ENCODE measurements at regions not wholly inside any gene's neighbourhood (a gene's known extent, or its start where the extent isn't known, plus 50 kb on each side); places are given as distances from the start of the nearest gene placed in this dataset.

DNA sequence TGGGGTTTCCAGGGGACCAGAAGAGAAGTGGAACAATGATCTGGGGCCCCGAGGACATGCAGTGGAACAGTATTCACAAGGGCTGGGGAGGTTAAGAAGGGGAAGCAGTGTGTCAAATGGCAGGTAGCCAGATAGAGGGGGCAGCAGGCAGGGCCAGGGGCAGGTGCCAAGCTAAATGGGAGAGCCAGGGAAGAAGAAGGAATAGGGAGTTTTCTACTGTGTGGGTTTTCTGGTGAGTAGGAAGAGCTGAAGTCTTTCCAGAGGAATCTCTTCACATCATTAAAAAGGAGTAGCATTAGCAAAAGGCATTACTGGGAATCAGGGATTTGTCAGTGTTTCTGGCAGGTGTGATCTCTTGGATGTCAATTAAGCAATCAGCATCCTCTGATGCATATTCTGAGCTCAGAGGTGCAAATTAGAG is 55.8 kb downstream of the IRAG1 start:
- H3K9me3 ChIP-seq, result no peaks in the 10 kb centered on the region
- no peaks in the 10 kb centered on the region for H3K36me3 ChIP-seq
- no peak overlapping the region for H3K4me3 ChIP-seq
- H3K27me3 ChIP-seq, result no peaks in the 10 kb centered on the region
- no peak for DNase-seq (ENCODE audit: low spot score)
- H3K27ac ChIP-seq, result no peak overlapping the region
- H3K4me1 ChIP-seq, result no peaks in the 10 kb centered on the region
- TF ChIP-seq, protein P1, sequence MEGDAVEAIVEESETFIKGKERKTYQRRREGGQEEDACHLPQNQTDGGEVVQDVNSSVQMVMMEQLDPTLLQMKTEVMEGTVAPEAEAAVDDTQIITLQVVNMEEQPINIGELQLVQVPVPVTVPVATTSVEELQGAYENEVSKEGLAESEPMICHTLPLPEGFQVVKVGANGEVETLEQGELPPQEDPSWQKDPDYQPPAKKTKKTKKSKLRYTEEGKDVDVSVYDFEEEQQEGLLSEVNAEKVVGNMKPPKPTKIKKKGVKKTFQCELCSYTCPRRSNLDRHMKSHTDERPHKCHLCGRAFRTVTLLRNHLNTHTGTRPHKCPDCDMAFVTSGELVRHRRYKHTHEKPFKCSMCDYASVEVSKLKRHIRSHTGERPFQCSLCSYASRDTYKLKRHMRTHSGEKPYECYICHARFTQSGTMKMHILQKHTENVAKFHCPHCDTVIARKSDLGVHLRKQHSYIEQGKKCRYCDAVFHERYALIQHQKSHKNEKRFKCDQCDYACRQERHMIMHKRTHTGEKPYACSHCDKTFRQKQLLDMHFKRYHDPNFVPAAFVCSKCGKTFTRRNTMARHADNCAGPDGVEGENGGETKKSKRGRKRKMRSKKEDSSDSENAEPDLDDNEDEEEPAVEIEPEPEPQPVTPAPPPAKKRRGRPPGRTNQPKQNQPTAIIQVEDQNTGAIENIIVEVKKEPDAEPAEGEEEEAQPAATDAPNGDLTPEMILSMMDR (IDR thresholded peaks at IDR 0.05), result no peak

DNA sequence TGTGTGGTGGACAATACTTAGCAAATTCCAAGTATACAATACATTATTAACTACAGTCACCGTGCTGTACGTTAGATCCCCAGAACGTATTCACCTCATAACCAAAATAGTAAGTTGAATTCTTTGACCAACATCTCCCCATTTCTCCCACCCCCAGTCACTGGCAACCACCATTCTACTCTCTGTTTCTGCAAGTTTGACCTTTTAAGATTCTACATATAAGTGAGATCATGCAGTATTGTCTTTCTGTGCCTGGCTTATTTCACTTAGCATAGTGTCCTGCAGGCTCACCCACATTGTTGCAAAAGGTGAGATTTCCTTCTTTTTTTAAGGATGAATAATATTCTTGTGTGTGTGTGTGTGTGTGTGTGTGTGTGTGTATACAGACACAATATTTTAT is 59.1 kb downstream of the IRAG1 start:
- Histone ChIP-seq H3K27ac (no peak overlapping the region), H3K4me1 (no peaks in the 10 kb centered on the region), H3K9me3 (no peaks in the 10 kb centered on the region), H3K36me3 (no peaks in the 10 kb centered on the region), H3K27me3 (no peaks in the 10 kb centered on the region), H3K4me3 (no peak overlapping the region)
- TF ChIP-seq, protein P1 (IDR thresholded peaks at IDR 0.05), result no peak
- DNase-seq (ENCODE audit: low spot score), result no peak

DNA sequence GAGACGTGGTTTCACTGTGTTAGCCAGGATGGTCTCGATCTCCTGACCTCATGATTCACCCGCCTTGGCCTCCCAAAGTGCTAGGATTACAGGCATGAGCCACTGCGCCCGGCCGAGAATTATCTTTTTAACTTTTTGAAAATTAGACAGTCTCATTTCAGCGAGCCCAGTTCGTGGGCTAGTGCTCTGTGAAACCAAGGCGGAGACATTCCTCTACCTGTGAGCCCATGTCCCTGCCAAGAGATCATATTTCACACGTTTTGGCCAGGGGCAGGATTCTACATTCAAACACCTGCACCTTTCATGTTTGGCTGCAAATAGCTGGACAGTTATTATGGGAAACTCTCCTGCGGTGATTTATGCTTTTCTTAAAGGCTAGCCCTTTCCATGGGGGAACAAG is 60.3 kb downstream of the IRAG1 start:
- DNase-seq (ENCODE audit: low spot score), result no peak
- no peaks in the 10 kb centered on the region for H3K27me3 ChIP-seq
- H3K36me3 ChIP-seq, result no peaks in the 10 kb centered on the region
- H3K4me1 ChIP-seq, result no peaks in the 10 kb centered on the region
- H3K27ac ChIP-seq, result no peak overlapping the region
- H3K9me3 ChIP-seq, result no peaks in the 10 kb centered on the region
- TF ChIP-seq, protein P1 (IDR thresholded peaks at IDR 0.05), result no peak
- H3K4me3 ChIP-seq, result no peak overlapping the region

DNA sequence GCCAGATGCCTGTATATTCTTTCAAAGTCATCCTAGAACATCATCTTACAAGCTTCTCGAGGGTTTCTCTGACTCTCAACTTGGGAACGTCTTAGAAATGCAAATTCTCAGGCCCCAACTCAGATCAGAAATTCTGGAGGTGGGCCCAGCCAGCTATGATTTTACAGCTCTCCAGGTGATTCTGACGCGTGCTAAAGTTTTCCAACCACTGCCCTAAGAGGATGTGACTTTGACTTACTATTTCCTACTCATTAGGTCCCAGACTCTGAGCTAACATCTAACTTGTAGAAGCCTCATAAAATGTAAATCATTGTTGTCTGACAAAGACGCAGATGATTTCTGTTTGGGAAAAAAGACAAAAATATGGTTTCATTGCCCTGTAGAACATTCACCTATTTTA is 61.1 kb downstream of the IRAG1 start:
- DNase-seq (ENCODE audit: low spot score), result no peak
- Histone ChIP-seq H3K9me3 (no peaks in the 10 kb centered on the region), H3K27me3 (no peaks in the 10 kb centered on the region), H3K4me1 (no peaks in the 10 kb centered on the region), H3K4me3 (no peak overlapping the region), H3K36me3 (no peaks in the 10 kb centered on the region), H3K27ac (no peak overlapping the region)
- TF ChIP-seq, protein P1 (IDR thresholded peaks at IDR 0.05), result no peak

DNA sequence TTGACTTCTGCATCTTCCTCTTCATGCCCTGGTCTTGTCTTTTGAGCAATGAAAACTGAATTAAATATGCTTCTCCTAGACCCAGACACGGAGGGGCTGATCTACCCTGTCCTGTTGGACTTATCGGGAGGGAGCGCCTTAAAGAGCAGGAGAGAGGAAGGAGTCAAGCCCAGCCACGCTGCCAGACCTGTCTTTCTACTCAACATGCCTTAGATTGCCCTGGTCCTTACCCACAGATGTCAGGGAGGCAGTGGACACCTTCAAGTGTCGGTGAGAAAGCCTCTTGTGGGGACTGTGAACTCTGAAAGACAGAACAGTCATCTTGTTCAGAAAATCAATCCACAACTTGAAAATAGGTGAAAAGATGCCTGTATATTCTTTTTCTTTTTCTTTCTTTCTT is 61.8 kb downstream of the IRAG1 start:
- no peaks in the 10 kb centered on the region for H3K27me3 ChIP-seq
- no peaks in the 10 kb centered on the region for H3K36me3 ChIP-seq
- H3K4me1 ChIP-seq, result no peaks in the 10 kb centered on the region
- H3K27ac ChIP-seq, result no peak overlapping the region
- no peak overlapping the region for H3K4me3 ChIP-seq
- TF ChIP-seq, protein P1 (IDR thresholded peaks at IDR 0.05), result no peak
- DNase-seq (ENCODE audit: low spot score), result no peak
- H3K9me3 ChIP-seq, result no peaks in the 10 kb centered on the region

DNA sequence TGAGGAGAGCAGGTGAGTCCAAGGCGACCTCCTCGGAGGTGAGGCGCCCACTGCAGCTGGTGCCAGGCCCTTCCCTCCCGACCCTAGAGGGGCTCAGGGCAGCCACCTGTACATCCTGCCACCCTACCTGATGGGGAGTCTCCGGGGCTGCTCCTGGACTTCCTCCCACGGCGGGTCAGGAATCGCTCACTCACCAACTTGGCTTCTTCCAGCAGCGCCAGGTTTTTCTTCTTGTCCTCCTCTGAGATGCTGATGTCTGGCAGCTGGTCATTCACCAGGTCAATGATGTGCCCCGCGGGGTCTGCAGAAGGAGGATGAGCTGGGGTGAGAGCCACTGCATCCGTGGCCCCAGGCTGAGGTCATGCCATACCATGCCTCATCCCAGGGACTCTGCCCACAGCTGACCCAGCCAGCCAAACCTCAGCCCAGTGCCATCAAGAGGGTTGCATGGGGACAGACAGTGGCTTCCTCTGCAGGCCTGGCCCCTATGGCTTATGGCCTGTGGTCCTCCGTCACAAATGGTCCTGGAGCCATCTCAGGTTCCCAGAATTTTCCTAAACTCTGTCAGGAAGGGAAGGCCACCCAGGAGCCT is 61.0 kb upstream of the LYVE1 start:
- no peaks in the 10 kb centered on the region for H3K36me3 ChIP-seq
- TF ChIP-seq, protein P1 (IDR thresholded peaks at IDR 0.05), result no peak
- H3K9me3 ChIP-seq, result no peaks in the 10 kb centered on the region
- peaks cover 0 to 5% of the 10 kb centered on the region in 2 donors for H3K4me1 ChIP-seq
- no peaks in the 10 kb centered on the region for H3K27me3 ChIP-seq
- no peak overlapping the region for H3K4me3 ChIP-seq
- DNase-seq (ENCODE audit: low spot score), result no peak
- no peak overlapping the region for H3K27ac ChIP-seq

Measured in right atrium auricular region (tissue), 2 donors.